HG03039 (cell line): ENCODE measurements at regions not wholly inside any gene's neighbourhood (a gene's known extent, or its start where the extent isn't known, plus 50 kb on each side); places are given as distances from the start of the nearest gene placed in this dataset.
"Not testable (repeated sequence)": the region's sequence is repeated elsewhere in the genome, so short reads cannot be mapped to it uniquely, and the experiment has no call there.

Experiments
- ATAC-seq: cut with Tn5 transposase; IDR thresholded peaks from one replicate; pipeline ENCODE4 v1.9.1; 2021; ENCODE audit warnings: mild to moderate bottlenecking, moderate library complexity; ENCODE audit not compliant: unreplicated experiment

- no peak for ATAC-seq
Observed at GRCh38 chr22:22193923-22194322, 50.7 kb upstream of the VPREB1 start.

GRCh38 chr22:22193462-22193861, 51.1 kb upstream of the VPREB1 start:
- ATAC-seq: not testable (repeated sequence)

- not testable (repeated sequence) for ATAC-seq
Observed at GRCh38 chr22:22193006-22193405, 51.6 kb upstream of the VPREB1 start.

- ATAC-seq: not testable (repeated sequence)
Observed at GRCh38 chr22:22189796-22190195, 54.8 kb upstream of the VPREB1 start.

GRCh38 chr22:22187863-22188262, 56.7 kb upstream of the VPREB1 start:
- ATAC-seq: not testable (repeated sequence)

- no peak for ATAC-seq
Observed at GRCh38 chr22:22187299-22187698, 57.3 kb upstream of the VPREB1 start.

GRCh38 chr22:22185844-22186499, 58.6 kb upstream of the VPREB1 start:
- ATAC-seq: no peak

- ATAC-seq: no peak
Observed at GRCh38 chr22:22185217-22185616, 59.4 kb upstream of the VPREB1 start.

- ATAC-seq: no peak
Observed at GRCh38 chr22:22184277-22184807, 60.2 kb upstream of the VPREB1 start.

- no peak for ATAC-seq
Observed at GRCh38 chr22:22182990-22183264, 61.7 kb upstream of the VPREB1 start.

- no peak for ATAC-seq
Observed at GRCh38 chr22:22182218-22182989, 62.2 kb upstream of the VPREB1 start.

- no peak for ATAC-seq
Observed at GRCh38 chr22:22181341-22181850, 63.2 kb upstream of the VPREB1 start.

- ATAC-seq: no peak
Observed at GRCh38 chr22:22180738-22181285, 63.8 kb upstream of the VPREB1 start.

GRCh38 chr22:22179858-22180257, 64.7 kb upstream of the VPREB1 start:
- ATAC-seq: no peak

GRCh38 chr22:22178992-22179391, 65.6 kb upstream of the VPREB1 start:
- ATAC-seq: no peak

GRCh38 chr22:22178355-22178965, 66.1 kb upstream of the VPREB1 start:
- no peak for ATAC-seq

- ATAC-seq: no peak
Observed at GRCh38 chr22:22176929-22177616, 67.5 kb upstream of the VPREB1 start.

GRCh38 chr22:22172896-22173628, 71.5 kb upstream of the VPREB1 start:
- not testable (repeated sequence) for ATAC-seq

GRCh38 chr22:22171357-22172218, 73.0 kb upstream of the VPREB1 start:
- no peak for ATAC-seq
